H1 (cell line): ENCODE measurements at regions not wholly inside any gene's neighbourhood (a gene's known extent, or its start where the extent isn't known, plus 50 kb on each side); places are given as distances from the start of the nearest gene placed in this dataset.

Experiments used
- CTCF ChIA-PET: fragments of 300-600 bp; sonication (Branson Sonifier 250); formaldehyde crosslinking; loops from one replicate; lab custom pipeline; 2021; ENCODE audit not compliant: partially characterized antibody; lab: Charles Lee
- POLR2A ChIA-PET: fragments of 300-600 bp; sonication (Branson Sonifier 250); formaldehyde crosslinking; loops from one replicate; lab custom pipeline; 2021; ENCODE audit warnings: inconsistent platforms; ENCODE audit not compliant: partially characterized antibody; lab: Charles Lee
- DNase-seq, 2 experiments: peaks; one replicate each; pipeline versions ENCODE4 v3.0.0 to v3.0.0-alpha.2; 2010 to 2022; ENCODE audit warnings: low spot score in 2 of 2, low read depth in 1 of 2, mixed read lengths in 1 of 2
- FAIRE-seq: peaks from 2 replicates; lab custom pipeline; 2011; peaks lifted over from hg19 to GRCh38; lab: Jason Lieb, UNC
- H2AFZ ChIP-seq: 2 replicates; pipeline ENCODE4 v1.8.1; 2012; ENCODE audit warnings: low read length, inconsistent platforms
- H2AK5ac ChIP-seq: 2 replicates; pipeline ENCODE4 v1.6.1; 2013; ENCODE audit warnings: low read depth, low read length
- H2BK120ac ChIP-seq: replicated peaks from 2 replicates; pipeline ENCODE3; 2013; ENCODE audit warnings: low read depth, low read length, inconsistent platforms
- H2BK12ac ChIP-seq: 2 replicates; pipeline ENCODE4 v1.6.1; 2013; ENCODE audit warnings: low read depth, low read length
- H2BK15ac ChIP-seq: 2 replicates; pipeline ENCODE4 v1.6.1; 2013; ENCODE audit warnings: low read length
- H2BK20ac ChIP-seq: 2 replicates; pipeline ENCODE4 v1.6.1; 2013; ENCODE audit warnings: low read length
- H2BK5ac ChIP-seq: 2 replicates; pipeline ENCODE4 v1.6.1; 2013; ENCODE audit warnings: low read depth, low read length
- H3K14ac ChIP-seq: 2 replicates; pipeline ENCODE4 v1.6.1; 2013; ENCODE audit warnings: inconsistent platforms; ENCODE audit not compliant: insufficient read length
- H3K18ac ChIP-seq: 2 replicates; pipeline ENCODE4 v1.6.1; 2013; ENCODE audit warnings: low read length; ENCODE audit errors: extremely low read depth
- H3K23ac ChIP-seq: 2 replicates; pipeline ENCODE4 v1.6.1; 2013; ENCODE audit warnings: inconsistent platforms; ENCODE audit not compliant: insufficient read length
- H3K23me2 ChIP-seq: 2 replicates; pipeline ENCODE4 v1.6.1; 2013; ENCODE audit warnings: low read depth, low read length
- H3K27ac ChIP-seq: 2 replicates; pipeline ENCODE4 v1.6.1; 2011; ENCODE audit warnings: low read depth, low read length, inconsistent platforms
- H3K27me3 ChIP-seq, 4 experiments: replicated peaks in 1 of 4; 1 replicate in 1 of 4; 2 replicates in 3 of 4; pipeline versions ENCODE4 v1.6.1 to v1.8.1; 2011 to 2013; ENCODE audit warnings: low read length in 3 of 4, mild to moderate bottlenecking in 3 of 4, inconsistent platforms in 2 of 4, mixed read lengths in 2 of 4, moderate library complexity in 1 of 4; ENCODE audit not compliant: control insufficient read depth in 3 of 4, insufficient read depth in 3 of 4; ENCODE audit errors: extremely low read depth in 1 of 4
- H3K36me3 ChIP-seq, 4 experiments: 2 replicates each; pipeline versions ENCODE4 v1.6.1 to v1.8.1; 2011 to 2013; ENCODE audit warnings: mild to moderate bottlenecking in 4 of 4, low read length in 3 of 4, moderate library complexity in 2 of 4, control low read depth in 1 of 4, inconsistent platforms in 1 of 4; ENCODE audit not compliant: insufficient read depth in 4 of 4, control insufficient read depth in 2 of 4
- H3K4ac ChIP-seq: replicated peaks from 2 replicates; pipeline ENCODE3; 2013; ENCODE audit warnings: low read length, low read depth, mixed read lengths, inconsistent platforms; ENCODE audit not compliant: insufficient read length
- H3K4me1 ChIP-seq, 4 experiments: replicated peaks in 1 of 4; 1 replicate in 1 of 4; 2 replicates in 3 of 4; pipeline versions ENCODE4 v1.6.1 to v1.8.1; 2011 to 2013; ENCODE audit warnings: low read length in 3 of 4, inconsistent platforms in 2 of 4, mixed read lengths in 1 of 4; ENCODE audit not compliant: insufficient read depth in 4 of 4, control insufficient read depth in 3 of 4
- H3K4me2 ChIP-seq, 2 experiments: 2 replicates each; pipeline versions ENCODE4 v1.6.1 to v1.8.1; 2011 to 2013; ENCODE audit warnings: low read depth in 2 of 2, low read length in 2 of 2, control low read depth in 1 of 2, inconsistent platforms in 1 of 2, mild to moderate bottlenecking in 1 of 2; ENCODE audit not compliant: insufficient read depth in 1 of 2
- H3K4me3 ChIP-seq, 4 experiments: fragments of 200-600, 300-600 bp in 1 of 4; sonication (generic), shearing (Covaris generic), sonication (Bioruptor Twin) in 1 of 4; 2 replicates each; pipeline versions ENCODE4 v1.5.1 to v1.8.1; 2011 to 2016; ENCODE audit warnings: low read length in 4 of 4, low read depth in 3 of 4, control low read depth in 2 of 4, inconsistent platforms in 2 of 4, mild to moderate bottlenecking in 2 of 4, mixed read lengths in 1 of 4, moderate library complexity in 1 of 4; ENCODE audit not compliant: insufficient read depth in 2 of 4; ENCODE audit errors: extremely low read depth in 1 of 4
- H3K56ac ChIP-seq: replicated peaks from 2 replicates; pipeline ENCODE3; 2013; ENCODE audit warnings: low read depth, mild to moderate bottlenecking, mixed read lengths, low read length, inconsistent platforms; ENCODE audit not compliant: insufficient read length
- H3K79me1 ChIP-seq: 2 replicates; pipeline ENCODE4 v1.6.1; 2013; ENCODE audit warnings: low read depth, low read length, control low read depth
- H3K79me2 ChIP-seq, 2 experiments: 2 replicates each; pipeline versions ENCODE4 v1.6.1 to v1.8.1; 2012 to 2013; ENCODE audit warnings: low read length in 2 of 2, mild to moderate bottlenecking in 2 of 2, inconsistent platforms in 1 of 2; ENCODE audit not compliant: insufficient read depth in 2 of 2, control insufficient read depth in 1 of 2
- H3K9ac ChIP-seq, 4 experiments: replicated peaks in 1 of 4; 1 replicate in 1 of 4; 2 replicates in 3 of 4; pipeline versions ENCODE4 v1.6.1 to v1.8.1; 2011 to 2013; ENCODE audit warnings: low read depth in 3 of 4, low read length in 3 of 4, control low read depth in 2 of 4, mild to moderate bottlenecking in 2 of 4, moderate library complexity in 2 of 4, inconsistent platforms in 1 of 4; ENCODE audit errors: extremely low read depth in 1 of 4
- H3K9me3 ChIP-seq, 2 experiments: 2 replicates each; pipeline versions ENCODE4 v1.6.1 to v1.8.1; 2012 to 2013; ENCODE audit warnings: mild to moderate bottlenecking in 2 of 2, moderate library complexity in 2 of 2, control low read depth in 1 of 2, inconsistent platforms in 1 of 2, low read depth in 1 of 2, low read length in 1 of 2, mixed read lengths in 1 of 2; ENCODE audit not compliant: insufficient read depth in 2 of 2
- H4K20me1 ChIP-seq, 2 experiments: replicated peaks in 1 of 2; 2 replicates each; pipeline versions ENCODE3 to v1.8.1; 2011 to 2013; ENCODE audit warnings: inconsistent platforms in 2 of 2, low read length in 2 of 2, mild to moderate bottlenecking in 1 of 2; ENCODE audit not compliant: insufficient read depth in 2 of 2, control insufficient read depth in 1 of 2
- H4K5ac ChIP-seq: 2 replicates; pipeline ENCODE4 v1.6.1; 2013; ENCODE audit warnings: low read length, low read depth, mixed read lengths, inconsistent platforms; ENCODE audit not compliant: insufficient read length
- H4K8ac ChIP-seq: 2 replicates; pipeline ENCODE4 v1.8.0; 2013; ENCODE audit warnings: mild to moderate bottlenecking, moderate library complexity, low read length, inconsistent platforms; ENCODE audit not compliant: insufficient read depth; ENCODE audit errors: extremely low read depth
- H4K91ac ChIP-seq: replicated peaks from 2 replicates; pipeline ENCODE3; 2013; ENCODE audit warnings: low read length, mixed read lengths, inconsistent platforms; ENCODE audit not compliant: insufficient read length
- ASH2L ChIP-seq: fragments of 200-600, 300-600 bp; sonication (generic); IDR thresholded peaks from one replicate; pipeline ENCODE4 v1.7.1; 2017; ENCODE audit warnings: low read length
- BRCA1 ChIP-seq: IDR thresholded peaks from 2 replicates; pipeline ENCODE4 v1.6.1; 2012; ENCODE audit warnings: low read depth, low read length, improper control_type of control experiment
- CBX8 ChIP-seq: fragments of 300-800, 300-1000 bp; sonication (generic); IDR thresholded peaks from 2 replicates; pipeline ENCODE4 v1.7.1; 2016; ENCODE audit warnings: low read depth, low read length, borderline replicate concordance
- CREB1 ChIP-seq: IDR thresholded peaks from 2 replicates; pipeline ENCODE4 v1.6.1; 2012; ENCODE audit warnings: inconsistent platforms
- EP300 ChIP-seq, 2 experiments: IDR thresholded peaks; 1 replicate in 1 of 2; 2 replicates in 1 of 2; pipeline ENCODE4 v1.6.1; 2011 to 2012; ENCODE audit warnings: low read depth in 2 of 2, low read length in 2 of 2, mild to moderate bottlenecking in 2 of 2, borderline replicate concordance in 1 of 2, inconsistent platforms in 1 of 2, moderate library complexity in 1 of 2
- GABPA ChIP-seq: IDR thresholded peaks from 2 replicates; pipeline ENCODE4 v1.6.1; 2011; ENCODE audit warnings: mild to moderate bottlenecking, low read length, moderate library complexity, borderline replicate concordance; ENCODE audit not compliant: insufficient read depth
- JUND ChIP-seq: IDR thresholded peaks from 2 replicates; pipeline ENCODE4 v1.6.1; 2011; ENCODE audit warnings: mild to moderate bottlenecking, improper control_type of control experiment, low read length
- PHF8 ChIP-seq: fragments of 200-600 bp; sonication (generic); conservative IDR thresholded peaks from 2 replicates; pipeline ENCODE4 v1.7.1; 2012; ENCODE audit warnings: low read depth, mild to moderate bottlenecking, inconsistent platforms, low read length, moderate library complexity
- RFX5 ChIP-seq: IDR thresholded peaks from 2 replicates; pipeline ENCODE4 v1.6.1; 2011; ENCODE audit warnings: low read depth, low read length, improper control_type of control experiment, borderline replicate concordance
- RXRA ChIP-seq: IDR thresholded peaks from 2 replicates; pipeline ENCODE4 v1.6.1; 2011; ENCODE audit warnings: low read depth, mild to moderate bottlenecking, low read length, moderate library complexity; ENCODE audit not compliant: insufficient read depth
- SP1 ChIP-seq: IDR thresholded peaks from 2 replicates; pipeline ENCODE4 v1.6.1; 2011; ENCODE audit warnings: low read depth, low read length
- SP4 ChIP-seq: IDR thresholded peaks from 2 replicates; pipeline ENCODE4 v1.6.1; 2012; ENCODE audit warnings: low read length, inconsistent platforms
- TAF1 ChIP-seq: IDR thresholded peaks from 2 replicates; pipeline ENCODE4 v1.6.1; 2011; ENCODE audit warnings: mild to moderate bottlenecking, low read depth, low read length
- WGBS, 2 experiments: shearing (Covaris generic) in 1 of 2; methylation state at CpG; one replicate each; pipeline versions ENCODE4 v1.1.6 to v1.1.7; 2013 to 2015; ENCODE audit warnings: low lambda C conversion rate in 2 of 2, mixed read lengths in 2 of 2, inconsistent platforms in 1 of 2, low coverage in 1 of 2, missing lambda C conversion rate in 1 of 2; ENCODE audit not compliant: insufficient replicate concordance in 2 of 2, insufficient coverage in 1 of 2, insufficient read length in 1 of 2; ENCODE audit errors: extremely low coverage in 1 of 2, missing lambda C conversion rate in 1 of 2; 5-methylcytosine and 5-hydroxymethylcytosine counted together
- TF ChIP-seq, protein P1 (sequence below): IDR thresholded peaks from 2 replicates; pipeline ENCODE4 v1.6.1; 2012; ENCODE audit warnings: inconsistent platforms
- TF ChIP-seq, protein P2 (sequence below): IDR thresholded peaks from 2 replicates; pipeline ENCODE4 v1.6.1; 2011; ENCODE audit warnings: low read depth, mild to moderate bottlenecking, low read length; ENCODE audit not compliant: insufficient read depth

DNA sequence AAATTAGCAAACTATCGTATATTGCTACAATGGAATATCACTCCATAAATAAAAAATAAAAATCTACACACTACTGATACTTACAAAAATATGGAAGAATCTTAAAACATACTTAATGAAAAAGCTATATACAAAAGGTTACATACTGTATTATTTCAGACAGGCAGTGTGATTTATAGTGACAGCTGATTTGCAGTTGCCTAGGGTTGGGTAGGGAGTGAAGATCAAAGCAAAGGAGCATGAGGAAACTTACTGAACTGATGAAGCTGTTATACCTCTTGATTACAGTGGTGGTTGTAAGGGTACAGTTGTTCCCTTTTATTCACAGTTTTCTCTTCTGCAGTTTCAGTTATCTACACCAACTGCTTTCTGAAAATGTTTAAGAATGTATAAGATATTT is 62.6 kb downstream of the FSCB start:
- Histone ChIP-seq H4K8ac (no peak overlapping the region), H3K79me2 (no peaks in the 10 kb centered on the region), H3K9ac (no peak overlapping the region), H3K56ac (no peak overlapping the region), H3K9me3 (no peaks in the 10 kb centered on the region), H4K20me1 (no peaks in the 10 kb centered on the region), H3K36me3 (no peaks in the 10 kb centered on the region), H3K23ac (no peak overlapping the region), H2BK15ac (no peak overlapping the region), H2AK5ac (no peak overlapping the region), H2BK5ac (no peak overlapping the region), H3K23me2 (no peaks in the 10 kb centered on the region), H2BK12ac (no peak overlapping the region), H3K27me3 (no peaks in the 10 kb centered on the region), H4K5ac (no peak overlapping the region), H2BK120ac (no peak overlapping the region), H3K4ac (no peak overlapping the region), H3K27ac (no peak overlapping the region), H2AFZ (no peak overlapping the region), H3K79me1 (no peaks in the 10 kb centered on the region), H3K14ac (no peak overlapping the region), H2BK20ac (no peak overlapping the region), H4K91ac (no peak overlapping the region), H3K4me3 (no peak overlapping the region), H3K4me1 (no peaks in the 10 kb centered on the region), H3K18ac (no peak overlapping the region), H3K4me2 (no peak overlapping the region)
- ChIA-PET POLR2A (interaction anchor here (0.6 kb wide), 1 partner anchor 1002 kb away, joined by 3 read pairs; no protein-coding TSS in a partner anchor), CTCF (no interaction called here)
- TF ChIP-seq SP4 (no peak), GABPA (no peak), EP300 (IDR thresholded peaks at IDR 0.05; ENCODE audit: borderline replicate concordance in 1 of 2, low read depth in 2 of 2, low read length in 2 of 2) (no peak), ASH2L (no peak), RXRA (no peak), PHF8 (no peak), BRCA1 (no peak), CREB1 (no peak), TAF1 (no peak), RFX5 (no peak), JUND (no peak), SP1 (no peak), CBX8 (no peak)
- TF ChIP-seq, protein P1, sequence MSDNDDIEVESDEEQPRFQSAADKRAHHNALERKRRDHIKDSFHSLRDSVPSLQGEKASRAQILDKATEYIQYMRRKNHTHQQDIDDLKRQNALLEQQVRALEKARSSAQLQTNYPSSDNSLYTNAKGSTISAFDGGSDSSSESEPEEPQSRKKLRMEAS = no peak
- TF ChIP-seq, protein P2, sequence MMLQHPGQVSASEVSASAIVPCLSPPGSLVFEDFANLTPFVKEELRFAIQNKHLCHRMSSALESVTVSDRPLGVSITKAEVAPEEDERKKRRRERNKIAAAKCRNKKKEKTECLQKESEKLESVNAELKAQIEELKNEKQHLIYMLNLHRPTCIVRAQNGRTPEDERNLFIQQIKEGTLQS = no peak
- DNase-seq (no peak), FAIRE-seq (no peak)
- 93% methylated on average over 1 of the region's 1 CpG; no CpG with 5 or more reads in 1 of the 2 experiments for WGBS, 2 experiments
